ENCODE measurements at regions not wholly inside any gene's neighbourhood (a gene's known extent, or its start where the extent isn't known, plus 50 kb on each side); places are given as distances from the start of the nearest gene placed in this dataset.

GRCh38 chr1:148354913-148355308, 128.2 kb downstream of the PPIAL4G start:
- WGBS, result 67% methylated on average over 15 of the region's 15 CpGs
- DNase-seq (ENCODE audit: low spot score), result no peak
- no peak overlapping the region for H3K4me3 ChIP-seq (ENCODE audit: low read depth in 1 of 3, low read length in 3 of 3)
- H3K27ac ChIP-seq (ENCODE audit: low read depth in 1 of 2, low read length in 2 of 2), result no peak overlapping the region
- H3K9me3 ChIP-seq (ENCODE audit: control insufficient read depth in 4 of 4, low read length in 3 of 4), result peaks cover 0 to 7% (median 0%) of the 10 kb centered on the region in 4 donors
- H3K4me1 ChIP-seq (ENCODE audit: control insufficient read depth in 4 of 4, insufficient read depth in 4 of 4, low read length in 3 of 4), result peaks cover 0 to 5% (median 0%) of the 10 kb centered on the region in 4 donors
- TF ChIP-seq CTCF (IDR thresholded peaks at IDR 0.05; ENCODE audit: low read depth, low read length, missing input control) (no peak), HNF4G (IDR thresholded peaks at IDR 0.05) (no peak), RAD21 (IDR thresholded peaks at IDR 0.05) (no peak), FOXA1 (IDR thresholded peaks at IDR 0.05) (no peak), GABPA (IDR thresholded peaks at IDR 0.05 in 1 of 2, conservative IDR thresholded peaks at IDR 0.05 in 1 of 2) (no peak), JUND (IDR thresholded peaks at IDR 0.05) (no peak), ZBTB33 (IDR thresholded peaks at IDR 0.05) (no peak), TAF1 (conservative IDR thresholded peaks at IDR 0.05) (no peak)
- no peaks in the 10 kb centered on the region for H3K36me3 ChIP-seq (ENCODE audit: control insufficient read depth in 4 of 4, insufficient read depth in 3 of 4, low read depth in 1 of 4, low read length in 3 of 4)
- no peak overlapping the region for H3K9ac ChIP-seq (ENCODE audit: low read depth in 1 of 2, low read length in 2 of 2)
- peaks cover 2 to 20% (median 5%) of the 10 kb centered on the region in 4 donors for H3K27me3 ChIP-seq (ENCODE audit: control insufficient read depth in 4 of 4, insufficient read depth in 4 of 4, low read length in 3 of 4)

GRCh38 chr1:148354284-148354912, 128.7 kb downstream of the PPIAL4G start:
- Histone ChIP-seq H3K4me3 (ENCODE audit: low read depth in 1 of 3, low read length in 3 of 3) (no peak overlapping the region), H3K9me3 (ENCODE audit: control insufficient read depth in 4 of 4, low read length in 3 of 4) (peaks cover 0 to 7% (median 0%) of the 10 kb centered on the region in 4 donors), H3K9ac (ENCODE audit: low read depth in 1 of 2, low read length in 2 of 2) (no peak overlapping the region), H3K27me3 (ENCODE audit: control insufficient read depth in 4 of 4, insufficient read depth in 4 of 4, low read length in 3 of 4) (peaks cover 2 to 20% (median 5%) of the 10 kb centered on the region in 4 donors), H3K4me1 (ENCODE audit: control insufficient read depth in 4 of 4, insufficient read depth in 4 of 4, low read length in 3 of 4) (peaks cover 0 to 5% (median 0%) of the 10 kb centered on the region in 4 donors), H3K27ac (ENCODE audit: low read depth in 1 of 2, low read length in 2 of 2) (no peak overlapping the region), H3K36me3 (ENCODE audit: control insufficient read depth in 4 of 4, insufficient read depth in 3 of 4, low read depth in 1 of 4, low read length in 3 of 4) (no peaks in the 10 kb centered on the region)
- TF ChIP-seq HNF4A (conservative IDR thresholded peaks at IDR 0.05) (peak in 1 of 2 donors; percentile 20), JUND (IDR thresholded peaks at IDR 0.05) (no peak), ATF3 (IDR thresholded peaks at IDR 0.05) (no peak)
- DNase-seq (ENCODE audit: low spot score), result no peak
- 23% methylated on average over 36 of the region's 36 CpGs for WGBS

GRCh38 chr1:148353461-148354283, 129.4 kb downstream of the PPIAL4G start:
- TF ChIP-seq NR2F2 (IDR thresholded peaks at IDR 0.05) (no peak), ATF3 (IDR thresholded peaks at IDR 0.05) (peak; percentile 47)
- no peak overlapping the region for H3K4me3 ChIP-seq (ENCODE audit: low read depth in 1 of 3, low read length in 3 of 3)
- DNase-seq (ENCODE audit: low spot score), result no peak
- peaks cover 2 to 20% (median 5%) of the 10 kb centered on the region in 4 donors for H3K27me3 ChIP-seq (ENCODE audit: control insufficient read depth in 4 of 4, insufficient read depth in 4 of 4, low read length in 3 of 4)
- peaks cover 0 to 5% (median 0%) of the 10 kb centered on the region in 4 donors for H3K4me1 ChIP-seq (ENCODE audit: control insufficient read depth in 4 of 4, insufficient read depth in 4 of 4, low read length in 3 of 4)
- no peak overlapping the region for H3K27ac ChIP-seq (ENCODE audit: low read depth in 1 of 2, low read length in 2 of 2)
- WGBS, result 32% methylated on average over 31 of the region's 31 CpGs
- H3K9me3 ChIP-seq (ENCODE audit: control insufficient read depth in 4 of 4, low read length in 3 of 4), result peaks cover 0 to 7% (median 0%) of the 10 kb centered on the region in 4 donors
- no peaks in the 10 kb centered on the region for H3K36me3 ChIP-seq (ENCODE audit: control insufficient read depth in 4 of 4, insufficient read depth in 3 of 4, low read depth in 1 of 4, low read length in 3 of 4)
- H3K9ac ChIP-seq (ENCODE audit: low read depth in 1 of 2, low read length in 2 of 2), result no peak overlapping the region

Measured in liver (tissue), 8 donors.